ENCODE measurements at regions not wholly inside any gene's neighbourhood (a gene's known extent, or its start where the extent isn't known, plus 50 kb on each side); places are given as distances from the start of the nearest gene placed in this dataset.

DNA sequence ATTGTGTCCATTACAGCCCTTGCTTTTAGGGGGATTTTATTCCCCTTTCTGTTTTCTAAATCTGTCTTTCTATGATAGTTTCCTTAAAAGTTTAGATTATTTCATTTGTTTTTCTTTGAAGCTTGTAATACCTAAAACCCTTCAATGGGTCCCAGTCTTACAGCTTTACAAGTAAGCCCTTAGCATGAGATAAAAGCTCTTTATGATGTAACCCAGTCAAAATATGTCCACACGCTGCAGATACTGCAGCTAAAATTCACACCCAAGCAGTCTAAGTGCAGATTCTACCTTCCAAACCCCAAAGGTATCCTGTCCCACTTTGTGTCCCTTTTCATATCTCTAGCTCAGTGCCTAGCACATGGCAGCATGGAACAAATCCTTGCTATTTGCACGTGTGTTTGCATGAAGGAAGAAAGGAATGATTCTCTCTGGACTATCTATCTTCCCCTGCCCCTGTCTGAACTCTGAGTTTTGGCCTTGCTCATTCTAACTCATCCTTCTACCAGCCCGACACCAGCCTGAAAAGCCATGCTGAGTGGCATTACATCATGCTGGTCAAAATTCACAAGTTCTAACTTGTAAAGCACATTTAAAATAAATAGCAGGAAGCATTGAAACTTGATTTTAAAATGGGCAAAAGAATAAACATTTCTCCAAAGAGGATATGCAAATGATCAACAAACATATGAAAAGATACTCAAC is 623.2 kb downstream of the IRS1 start:
- no peak for TF ChIP-seq FOXM1 (CRISPR knock-in tag; IDR thresholded peaks at IDR 0.05)
- TF ChIP-seq EZH2 (conservative IDR thresholded peaks at IDR 0.05; ENCODE audit: low read depth, low read length): no peak
- TF ChIP-seq HES4 (CRISPR knock-in tag; IDR thresholded peaks at IDR 0.05; ENCODE audit: borderline replicate concordance): no peak
- TF ChIP-seq ZNF737 (CRISPR knock-in tag; IDR thresholded peaks at IDR 0.05; ENCODE audit: borderline replicate concordance): no peak
